H1 (cell line): ENCODE measurements at regions not wholly inside any gene's neighbourhood (a gene's known extent, or its start where the extent isn't known, plus 50 kb on each side); places are given as distances from the start of the nearest gene placed in this dataset.
A peak's percentile ranks its signal among the peaks of the same experiment; 100 is the strongest.

Source experiments
- CTCF ChIA-PET: fragments of 300-600 bp; sonication (Branson Sonifier 250); formaldehyde crosslinking; loops from one replicate; lab custom pipeline; 2021; ENCODE audit not compliant: partially characterized antibody; lab: Charles Lee
- POLR2A ChIA-PET: fragments of 300-600 bp; sonication (Branson Sonifier 250); formaldehyde crosslinking; loops from one replicate; lab custom pipeline; 2021; ENCODE audit warnings: inconsistent platforms; ENCODE audit not compliant: partially characterized antibody; lab: Charles Lee
- DNase-seq, 2 experiments: peaks; one replicate each; pipeline versions ENCODE4 v3.0.0 to v3.0.0-alpha.2; 2010 to 2022; ENCODE audit warnings: low spot score in 2 of 2, low read depth in 1 of 2, mixed read lengths in 1 of 2
- FAIRE-seq: peaks from 2 replicates; lab custom pipeline; 2011; peaks lifted over from hg19 to GRCh38; lab: Jason Lieb, UNC
- H2AFZ ChIP-seq: 2 replicates; pipeline ENCODE4 v1.8.1; 2012; ENCODE audit warnings: low read length, inconsistent platforms
- H2AK5ac ChIP-seq: 2 replicates; pipeline ENCODE4 v1.6.1; 2013; ENCODE audit warnings: low read depth, low read length
- H2BK120ac ChIP-seq: replicated peaks from 2 replicates; pipeline ENCODE3; 2013; ENCODE audit warnings: low read depth, low read length, inconsistent platforms
- H2BK12ac ChIP-seq: 2 replicates; pipeline ENCODE4 v1.6.1; 2013; ENCODE audit warnings: low read depth, low read length
- H2BK15ac ChIP-seq: 2 replicates; pipeline ENCODE4 v1.6.1; 2013; ENCODE audit warnings: low read length
- H2BK20ac ChIP-seq: 2 replicates; pipeline ENCODE4 v1.6.1; 2013; ENCODE audit warnings: low read length
- H2BK5ac ChIP-seq: 2 replicates; pipeline ENCODE4 v1.6.1; 2013; ENCODE audit warnings: low read depth, low read length
- H3K14ac ChIP-seq: 2 replicates; pipeline ENCODE4 v1.6.1; 2013; ENCODE audit warnings: inconsistent platforms; ENCODE audit not compliant: insufficient read length
- H3K18ac ChIP-seq: 2 replicates; pipeline ENCODE4 v1.6.1; 2013; ENCODE audit warnings: low read length; ENCODE audit errors: extremely low read depth
- H3K23ac ChIP-seq: 2 replicates; pipeline ENCODE4 v1.6.1; 2013; ENCODE audit warnings: inconsistent platforms; ENCODE audit not compliant: insufficient read length
- H3K23me2 ChIP-seq: 2 replicates; pipeline ENCODE4 v1.6.1; 2013; ENCODE audit warnings: low read depth, low read length
- H3K27ac ChIP-seq: 2 replicates; pipeline ENCODE4 v1.6.1; 2011; ENCODE audit warnings: low read depth, low read length, inconsistent platforms
- H3K27me3 ChIP-seq, 4 experiments: replicated peaks in 1 of 4; 1 replicate in 1 of 4; 2 replicates in 3 of 4; pipeline versions ENCODE4 v1.6.1 to v1.8.1; 2011 to 2013; ENCODE audit warnings: low read length in 3 of 4, mild to moderate bottlenecking in 3 of 4, inconsistent platforms in 2 of 4, mixed read lengths in 2 of 4, moderate library complexity in 1 of 4; ENCODE audit not compliant: control insufficient read depth in 3 of 4, insufficient read depth in 3 of 4; ENCODE audit errors: extremely low read depth in 1 of 4
- H3K36me3 ChIP-seq, 4 experiments: 2 replicates each; pipeline versions ENCODE4 v1.6.1 to v1.8.1; 2011 to 2013; ENCODE audit warnings: mild to moderate bottlenecking in 4 of 4, low read length in 3 of 4, moderate library complexity in 2 of 4, control low read depth in 1 of 4, inconsistent platforms in 1 of 4; ENCODE audit not compliant: insufficient read depth in 4 of 4, control insufficient read depth in 2 of 4
- H3K4ac ChIP-seq: replicated peaks from 2 replicates; pipeline ENCODE3; 2013; ENCODE audit warnings: low read length, low read depth, mixed read lengths, inconsistent platforms; ENCODE audit not compliant: insufficient read length
- H3K4me1 ChIP-seq, 4 experiments: replicated peaks in 1 of 4; 1 replicate in 1 of 4; 2 replicates in 3 of 4; pipeline versions ENCODE4 v1.6.1 to v1.8.1; 2011 to 2013; ENCODE audit warnings: low read length in 3 of 4, inconsistent platforms in 2 of 4, mixed read lengths in 1 of 4; ENCODE audit not compliant: insufficient read depth in 4 of 4, control insufficient read depth in 3 of 4
- H3K4me2 ChIP-seq, 2 experiments: 2 replicates each; pipeline versions ENCODE4 v1.6.1 to v1.8.1; 2011 to 2013; ENCODE audit warnings: low read depth in 2 of 2, low read length in 2 of 2, control low read depth in 1 of 2, inconsistent platforms in 1 of 2, mild to moderate bottlenecking in 1 of 2; ENCODE audit not compliant: insufficient read depth in 1 of 2
- H3K4me3 ChIP-seq, 4 experiments: fragments of 200-600, 300-600 bp in 1 of 4; sonication (generic), shearing (Covaris generic), sonication (Bioruptor Twin) in 1 of 4; 2 replicates each; pipeline versions ENCODE4 v1.5.1 to v1.8.1; 2011 to 2016; ENCODE audit warnings: low read length in 4 of 4, low read depth in 3 of 4, control low read depth in 2 of 4, inconsistent platforms in 2 of 4, mild to moderate bottlenecking in 2 of 4, mixed read lengths in 1 of 4, moderate library complexity in 1 of 4; ENCODE audit not compliant: insufficient read depth in 2 of 4; ENCODE audit errors: extremely low read depth in 1 of 4
- H3K56ac ChIP-seq: replicated peaks from 2 replicates; pipeline ENCODE3; 2013; ENCODE audit warnings: low read depth, mild to moderate bottlenecking, mixed read lengths, low read length, inconsistent platforms; ENCODE audit not compliant: insufficient read length
- H3K79me1 ChIP-seq: 2 replicates; pipeline ENCODE4 v1.6.1; 2013; ENCODE audit warnings: low read depth, low read length, control low read depth
- H3K79me2 ChIP-seq, 2 experiments: 2 replicates each; pipeline versions ENCODE4 v1.6.1 to v1.8.1; 2012 to 2013; ENCODE audit warnings: low read length in 2 of 2, mild to moderate bottlenecking in 2 of 2, inconsistent platforms in 1 of 2; ENCODE audit not compliant: insufficient read depth in 2 of 2, control insufficient read depth in 1 of 2
- H3K9ac ChIP-seq, 4 experiments: replicated peaks in 1 of 4; 1 replicate in 1 of 4; 2 replicates in 3 of 4; pipeline versions ENCODE4 v1.6.1 to v1.8.1; 2011 to 2013; ENCODE audit warnings: low read depth in 3 of 4, low read length in 3 of 4, control low read depth in 2 of 4, mild to moderate bottlenecking in 2 of 4, moderate library complexity in 2 of 4, inconsistent platforms in 1 of 4; ENCODE audit errors: extremely low read depth in 1 of 4
- H3K9me3 ChIP-seq, 2 experiments: 2 replicates each; pipeline versions ENCODE4 v1.6.1 to v1.8.1; 2012 to 2013; ENCODE audit warnings: mild to moderate bottlenecking in 2 of 2, moderate library complexity in 2 of 2, control low read depth in 1 of 2, inconsistent platforms in 1 of 2, low read depth in 1 of 2, low read length in 1 of 2, mixed read lengths in 1 of 2; ENCODE audit not compliant: insufficient read depth in 2 of 2
- H4K20me1 ChIP-seq, 2 experiments: replicated peaks in 1 of 2; 2 replicates each; pipeline versions ENCODE3 to v1.8.1; 2011 to 2013; ENCODE audit warnings: inconsistent platforms in 2 of 2, low read length in 2 of 2, mild to moderate bottlenecking in 1 of 2; ENCODE audit not compliant: insufficient read depth in 2 of 2, control insufficient read depth in 1 of 2
- H4K5ac ChIP-seq: 2 replicates; pipeline ENCODE4 v1.6.1; 2013; ENCODE audit warnings: low read length, low read depth, mixed read lengths, inconsistent platforms; ENCODE audit not compliant: insufficient read length
- H4K8ac ChIP-seq: 2 replicates; pipeline ENCODE4 v1.8.0; 2013; ENCODE audit warnings: mild to moderate bottlenecking, moderate library complexity, low read length, inconsistent platforms; ENCODE audit not compliant: insufficient read depth; ENCODE audit errors: extremely low read depth
- H4K91ac ChIP-seq: replicated peaks from 2 replicates; pipeline ENCODE3; 2013; ENCODE audit warnings: low read length, mixed read lengths, inconsistent platforms; ENCODE audit not compliant: insufficient read length
- CEBPB ChIP-seq: IDR thresholded peaks from 2 replicates; pipeline ENCODE4 v1.6.1; 2012; ENCODE audit warnings: low read depth, low read length
- CREB1 ChIP-seq: IDR thresholded peaks from 2 replicates; pipeline ENCODE4 v1.6.1; 2012; ENCODE audit warnings: inconsistent platforms
- CTBP2 ChIP-seq: IDR thresholded peaks from 2 replicates; pipeline ENCODE4 v1.7.0; 2011; ENCODE audit warnings: borderline replicate concordance, mild to moderate bottlenecking, moderate library complexity, mixed read lengths, low read length; ENCODE audit not compliant: insufficient read depth, insufficient read length
- EGR1 ChIP-seq: IDR thresholded peaks from 2 replicates; pipeline ENCODE4 v1.6.1; 2011; ENCODE audit warnings: low read depth, low read length, borderline replicate concordance
- GABPA ChIP-seq: IDR thresholded peaks from 2 replicates; pipeline ENCODE4 v1.6.1; 2011; ENCODE audit warnings: mild to moderate bottlenecking, low read length, moderate library complexity, borderline replicate concordance; ENCODE audit not compliant: insufficient read depth
- JUND ChIP-seq: IDR thresholded peaks from 2 replicates; pipeline ENCODE4 v1.6.1; 2011; ENCODE audit warnings: mild to moderate bottlenecking, improper control_type of control experiment, low read length
- KDM4A ChIP-seq: IDR thresholded peaks from one replicate; pipeline ENCODE4 v1.7.1; 2012; ENCODE audit warnings: low read depth, mild to moderate bottlenecking, moderate library complexity, low read length, inconsistent platforms; ENCODE audit not compliant: severe bottlenecking
- PHF8 ChIP-seq: fragments of 200-600 bp; sonication (generic); conservative IDR thresholded peaks from 2 replicates; pipeline ENCODE4 v1.7.1; 2012; ENCODE audit warnings: low read depth, mild to moderate bottlenecking, inconsistent platforms, low read length, moderate library complexity
- RNF2 ChIP-seq: fragments of 200-900, 300-1000 bp; sonication (generic); IDR thresholded peaks from 2 replicates; pipeline ENCODE4 v1.7.1; 2016; ENCODE audit warnings: borderline replicate concordance, low read depth, mild to moderate bottlenecking, antibody characterized with exemption, low read length; ENCODE audit not compliant: poor library complexity, severe bottlenecking; ENCODE audit errors: missing control alignments
- SAP30 ChIP-seq: fragments of 300-600 bp; sonication (generic); IDR thresholded peaks from 2 replicates; pipeline ENCODE4 v1.7.1; 2012; ENCODE audit warnings: low read length, moderate library complexity, mild to moderate bottlenecking, inconsistent platforms; ENCODE audit not compliant: insufficient read depth, insufficient replicate concordance
- SIN3A ChIP-seq, 2 experiments: IDR thresholded peaks in 1 of 2; conservative IDR thresholded peaks in 1 of 2; 2 replicates each; pipeline ENCODE4 v1.6.1; 2011 to 2012; ENCODE audit warnings: low read length in 2 of 2, improper control_type of control experiment in 1 of 2, low read depth in 1 of 2, mild to moderate bottlenecking in 1 of 2
- SRF ChIP-seq: IDR thresholded peaks from 2 replicates; pipeline ENCODE4 v1.6.1; 2011; ENCODE audit warnings: mild to moderate bottlenecking, low read depth, low read length, moderate library complexity
- TCF12 ChIP-seq: IDR thresholded peaks from 2 replicates; pipeline ENCODE4 v1.6.1; 2011; ENCODE audit warnings: low read depth, mild to moderate bottlenecking, low read length
- ZNF274 ChIP-seq: IDR thresholded peaks from 2 replicates; pipeline ENCODE4 v1.7.0; 2012; ENCODE audit warnings: low read length, borderline replicate concordance; ENCODE audit errors: extremely low read depth
- WGBS, 2 experiments: shearing (Covaris generic) in 1 of 2; methylation state at CpG; one replicate each; pipeline versions ENCODE4 v1.1.6 to v1.1.7; 2013 to 2015; ENCODE audit warnings: low lambda C conversion rate in 2 of 2, mixed read lengths in 2 of 2, inconsistent platforms in 1 of 2, low coverage in 1 of 2, missing lambda C conversion rate in 1 of 2; ENCODE audit not compliant: insufficient replicate concordance in 2 of 2, insufficient coverage in 1 of 2, insufficient read length in 1 of 2; ENCODE audit errors: extremely low coverage in 1 of 2, missing lambda C conversion rate in 1 of 2; 5-methylcytosine and 5-hydroxymethylcytosine counted together

DNA sequence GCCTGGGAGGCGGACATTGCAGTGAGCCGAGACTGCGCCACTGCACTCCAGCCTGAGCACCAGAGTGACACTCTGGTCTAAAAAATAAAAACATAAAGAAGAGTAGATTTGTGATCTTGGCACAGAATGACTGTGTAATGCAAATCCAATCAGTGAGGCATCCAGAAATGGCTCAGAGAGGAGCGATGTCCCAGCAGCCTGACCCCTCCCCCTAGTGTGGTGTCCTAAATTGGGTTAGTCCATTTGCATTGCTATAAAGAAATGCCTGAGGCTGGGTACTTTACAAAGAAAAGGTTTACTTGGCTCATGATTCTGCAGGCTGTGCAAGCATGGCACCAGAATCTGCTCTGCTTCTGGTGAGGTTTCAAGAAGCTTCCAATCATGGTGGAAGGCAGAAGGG is 59.1 kb upstream of the ZNF30 start:
- 89% methylated on average over 4 of the region's 4 CpGs; no CpG with 5 or more reads in 1 of the 2 experiments for WGBS, 2 experiments
- no peaks in the 10 kb centered on the region for H3K79me2 ChIP-seq
- no peak overlapping the region for H3K27ac ChIP-seq
- no peak overlapping the region for H3K9ac ChIP-seq
- CTCF ChIA-PET: interaction anchor here (1.3 to 2.0 kb wide), 4 partner anchors 27 to 171 kb away, joined by 3 to 6 read pairs (median 4); no protein-coding TSS in a partner anchor
- H3K4me2 ChIP-seq: no peak overlapping the region
- H4K20me1 ChIP-seq: no peaks in the 10 kb centered on the region
- no peak overlapping the region for H3K4ac ChIP-seq
- no peak overlapping the region for H2BK15ac ChIP-seq
- no peak overlapping the region for H4K91ac ChIP-seq
- H2BK120ac ChIP-seq: no peak overlapping the region
- peaks cover 0 to 3% of the 10 kb centered on the region in 2 experiments; a peak in 2 of 4 replicates for H3K9me3 ChIP-seq
- no peak overlapping the region for H3K56ac ChIP-seq
- no peak overlapping the region for H4K5ac ChIP-seq
- no peak overlapping the region for H2BK5ac ChIP-seq
- H3K4me3 ChIP-seq: no peak overlapping the region
- no peaks in the 10 kb centered on the region for H3K79me1 ChIP-seq
- no peak overlapping the region for H3K14ac ChIP-seq
- no peak overlapping the region for H2BK12ac ChIP-seq
- H3K23me2 ChIP-seq: no peaks in the 10 kb centered on the region
- H3K18ac ChIP-seq: no peak overlapping the region
- FAIRE-seq (no peak), DNase-seq (no peak)
- no peak overlapping the region for H2AK5ac ChIP-seq
- H3K4me1 ChIP-seq: peaks cover 0 to 3% (median 0%) of the 10 kb centered on the region in 4 experiments; a peak in 2 of 7 replicates
- no peak overlapping the region for H2BK20ac ChIP-seq
- H3K23ac ChIP-seq: no peak overlapping the region
- no peak overlapping the region for H4K8ac ChIP-seq
- H2AFZ ChIP-seq: peak overlapping the region; percentile 62; the same call in 1 of the 2 replicates
- no peaks in the 10 kb centered on the region for H3K36me3 ChIP-seq
- no peaks in the 10 kb centered on the region for H3K27me3 ChIP-seq
- POLR2A ChIA-PET: interaction anchor here (0.7 kb wide), 1 partner anchor 100 kb away, joined by 3 read pairs; no protein-coding TSS in a partner anchor
- TF ChIP-seq CREB1 (no peak), TCF12 (no peak), SRF (no peak), KDM4A (no peak), CEBPB (no peak), SAP30 (no peak), RNF2 (no peak), SIN3A (conservative IDR thresholded peaks at IDR 0.05 in 1 of 2, IDR thresholded peaks at IDR 0.05 in 1 of 2; ENCODE audit: low read depth in 1 of 2, low read length in 2 of 2) (no peak), EGR1 (no peak), PHF8 (no peak), CTBP2 (no peak), JUND (no peak), GABPA (no peak), ZNF274 (no peak)
